Stomach (tissue), 8 donors: ENCODE measurements at regions not wholly inside any gene's neighbourhood (a gene's known extent, or its start where the extent isn't known, plus 50 kb on each side); places are given as distances from the start of the nearest gene placed in this dataset.

Experiments
- DNase-seq, 2 donors: peaks; one replicate each; pipeline versions ENCODE4 v3.0.0 to v3.0.0-alpha.2; 2013 to 2019
- H3K27ac ChIP-seq, 5 donors: fragments of 200-600 bp in 4 of 5; sonication (generic) in 4 of 5; one replicate each; pipeline ENCODE4 v1.5.1; 2013 to 2019; ENCODE audit warnings: mild to moderate bottlenecking in 1 of 5, moderate library complexity in 1 of 5
- H3K27me3 ChIP-seq, 3 donors: fragments of 200-600 bp; sonication (generic); one replicate each; pipeline ENCODE4 v1.5.1; 2017 to 2019; ENCODE audit warnings: mixed run types in 1 of 3
- H3K36me3 ChIP-seq, 4 donors: fragments of 200-600 bp; sonication (generic); 1 replicate in 3 of 4; 2 replicates in 1 of 4; pipeline ENCODE4 v1.5.1; 2016 to 2019
- H3K4me1 ChIP-seq, 4 donors: fragments of 200-600 bp; sonication (generic); one replicate each; pipeline ENCODE4 v1.5.1; 2016 to 2019
- H3K4me3 ChIP-seq, 4 donors: fragments of 200-600 bp; sonication (generic) in 3 of 4; one replicate each; pipeline ENCODE4 v1.5.1; 2016 to 2019; ENCODE audit warnings: mild to moderate bottlenecking in 1 of 4
- H3K9me3 ChIP-seq, 4 donors: fragments of 200-600 bp; sonication (generic); one replicate each; pipeline ENCODE4 v1.5.1; 2016 to 2019
- CTCF ChIP-seq, 7 experiments: fragments of 450-650 bp in 4 of 7; fragments of 200-600 bp in 3 of 7; sonication (generic) in 3 of 7; IDR thresholded peaks; one replicate each; pipeline ENCODE4 v1.5.1; 2016 to 2019; ENCODE audit warnings: antibody characterized with exemption in 7 of 7, control low read depth in 2 of 7, mild to moderate bottlenecking in 1 of 7
- EP300 ChIP-seq: sonication (generic); formaldehyde crosslinking; IDR thresholded peaks from one replicate; pipeline ENCODE4 v1.6.1; 2017; ENCODE audit warnings: antibody characterized with exemption
- POLR2A ChIP-seq, 4 donors: fragments of 450-650 bp; IDR thresholded peaks; one replicate each; pipeline ENCODE4 v1.6.1; 2016; ENCODE audit warnings: antibody characterized with exemption in 4 of 4, control low read depth in 2 of 4, mild to moderate bottlenecking in 1 of 4, moderate library complexity in 1 of 4
- POLR2AphosphoS5 ChIP-seq, 3 donors: sonication (generic); formaldehyde crosslinking; IDR thresholded peaks; one replicate each; pipeline ENCODE4 v1.6.1; 2016; ENCODE audit warnings: antibody characterized with exemption in 3 of 3
- WGBS, 5 donors: extraction: QIAGEN DNeasy Blood & Tissue Kit in 3 of 5; methylation state at CpG; one replicate each; pipeline versions ENCODE4 v1.1.5 to v1.1.7; 2013 to 2018; 5-methylcytosine and 5-hydroxymethylcytosine counted together
- intact Hi-C: fragments of 100-400 bp; cut with DNase I; formaldehyde crosslinking; loops from one replicate; pipeline ENCODE4 v1.15.1; 2023; ENCODE audit warnings: low total_unique reads
- donor health status: healthy with polysubstance abuse.
- donor health status: Bipolar disorder and iron deficiency.
- donor health status: healthy.

GRCh38 chr14:65880507-65880906 lies 468.0 kb downstream of the FUT8 start:
- DNase-seq: no peak
- H3K4me3 ChIP-seq: no peak overlapping the region
- TF ChIP-seq POLR2AphosphoS5 (IDR thresholded peaks at IDR 0.05) (no peak), POLR2A (IDR thresholded peaks at IDR 0.05) (no peak), CTCF (IDR thresholded peaks at IDR 0.05) (no peak), EP300 (no peak)
- H3K36me3 ChIP-seq: no peaks in the 10 kb centered on the region
- intact Hi-C loops: no loop called here
- peaks cover 0 to 5% (median 0%) of the 10 kb centered on the region in 4 donors for H3K9me3 ChIP-seq
- no peaks in the 10 kb centered on the region for H3K27me3 ChIP-seq
- H3K27ac ChIP-seq: no peak overlapping the region
- no peaks in the 10 kb centered on the region for H3K4me1 ChIP-seq

GRCh38 chr14:65881642-65882041 lies 469.1 kb downstream of the FUT8 start:
- intact Hi-C loops: no loop called here
- TF ChIP-seq POLR2AphosphoS5 (IDR thresholded peaks at IDR 0.05) (no peak), POLR2A (IDR thresholded peaks at IDR 0.05) (no peak), CTCF (IDR thresholded peaks at IDR 0.05) (no peak), EP300 (no peak)
- H3K27ac ChIP-seq: no peak overlapping the region
- H3K36me3 ChIP-seq: no peaks in the 10 kb centered on the region
- no peak for DNase-seq
- H3K4me1 ChIP-seq: no peaks in the 10 kb centered on the region
- peaks cover 0 to 5% (median 0%) of the 10 kb centered on the region in 4 donors for H3K9me3 ChIP-seq
- H3K4me3 ChIP-seq: no peak overlapping the region
- H3K27me3 ChIP-seq: no peaks in the 10 kb centered on the region

GRCh38 chr14:65888677-65889076 lies 476.1 kb downstream of the FUT8 start:
- no peaks in the 10 kb centered on the region for H3K4me1 ChIP-seq
- no peaks in the 10 kb centered on the region for H3K36me3 ChIP-seq
- no peaks in the 10 kb centered on the region for H3K9me3 ChIP-seq
- intact Hi-C loops: no loop called here
- no peak for DNase-seq
- 41 to 86% (median 55%) methylated on average over 2 to 3 of the region's 3 CpGs for WGBS, 5 donors
- H3K27ac ChIP-seq: no peak overlapping the region
- no peak for TF ChIP-seq POLR2AphosphoS5 (IDR thresholded peaks at IDR 0.05)
- TF ChIP-seq POLR2A (IDR thresholded peaks at IDR 0.05): no peak
- TF ChIP-seq EP300: no peak
- no peak for TF ChIP-seq CTCF (IDR thresholded peaks at IDR 0.05)
- H3K4me3 ChIP-seq: no peak overlapping the region
- H3K27me3 ChIP-seq: peaks cover 0 to 5% (median 4%) of the 10 kb centered on the region in 3 donors

GRCh38 chr14:65892315-65892714 lies 479.8 kb downstream of the FUT8 start:
- 21 to 80% (median 27%) methylated on average over 2 to 7 of the region's 7 CpGs for WGBS, 5 donors
- Histone ChIP-seq H3K4me3 (no peak overlapping the region), H3K9me3 (no peaks in the 10 kb centered on the region), H3K4me1 (no peaks in the 10 kb centered on the region), H3K27me3 (peaks cover 0 to 5% (median 4%) of the 10 kb centered on the region in 3 donors), H3K27ac (no peak overlapping the region), H3K36me3 (no peaks in the 10 kb centered on the region)
- TF ChIP-seq POLR2AphosphoS5 (IDR thresholded peaks at IDR 0.05) (no peak), POLR2A (IDR thresholded peaks at IDR 0.05) (no peak), CTCF (IDR thresholded peaks at IDR 0.05) (no peak), EP300 (no peak)
- peak in 1 of 2 donors; percentile 30 for DNase-seq
- intact Hi-C loops: no loop called here
